ENCODE measurements at regions not wholly inside any gene's neighbourhood (a gene's known extent, or its start where the extent isn't known, plus 50 kb on each side); places are given as distances from the start of the nearest gene placed in this dataset.

DNA sequence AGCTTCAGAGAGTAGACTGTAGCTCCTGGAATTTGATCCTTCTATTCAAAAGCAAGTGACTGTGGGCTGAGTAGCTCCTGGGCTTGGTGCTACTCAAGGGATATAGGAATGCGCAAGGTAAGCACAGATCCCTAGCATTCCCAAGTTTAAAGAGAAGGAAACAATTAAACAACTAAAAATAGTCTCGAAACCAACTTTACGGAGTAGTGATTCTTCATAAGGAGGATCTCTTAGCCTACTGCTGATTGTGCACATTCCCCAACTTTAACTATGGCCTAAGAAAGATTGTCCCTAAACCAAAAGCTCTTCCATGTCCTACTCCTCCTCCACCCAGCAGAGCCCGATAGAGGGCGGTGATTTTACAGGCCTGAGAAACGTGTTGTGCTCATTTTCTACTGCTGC, 226.5 kb upstream of the CAMK1G start:
- Histone ChIP-seq H3K4me3 (ENCODE audit: low read depth, low read length, poor library complexity, severe bottlenecking) (no peak overlapping the region), H3K9me2 (ENCODE audit: insufficient read depth, low read length) (no peaks in the 10 kb centered on the region), H3K36me3 (ENCODE audit: insufficient read depth, low read length) (no peaks in the 10 kb centered on the region), H3K4me1 (ENCODE audit: insufficient read depth, low read length, poor library complexity, severe bottlenecking) (no peaks in the 10 kb centered on the region), H3K9me3 (ENCODE audit: low read length) (no peaks in the 10 kb centered on the region), H2AFZ (ENCODE audit: low read length) (no peak overlapping the region), H3K79me2 (ENCODE audit: insufficient read depth, low read depth, low read length) (no peaks in the 10 kb centered on the region), H4K20me1 (ENCODE audit: insufficient read depth, low read length) (no peaks in the 10 kb centered on the region), H3K4me2 (ENCODE audit: low read length) (no peak overlapping the region), H3K27ac (ENCODE audit: low read depth, low read length, poor library complexity, severe bottlenecking) (no peak overlapping the region)
- intact Hi-C loops (cut with micrococcal nuclease; ENCODE audit: unreplicated experiment) = no loop called here
- ChIA-PET POLR2A (interaction anchor here (0.8 kb wide), 1 partner anchor 1730 kb away, joined by 3 read pairs; no protein-coding TSS in a partner anchor), CTCF (ENCODE audit: unreplicated experiment) (no interaction called here)
- no peak for DNase-seq (ENCODE audit: low spot score)
- TF ChIP-seq, protein P1, sequence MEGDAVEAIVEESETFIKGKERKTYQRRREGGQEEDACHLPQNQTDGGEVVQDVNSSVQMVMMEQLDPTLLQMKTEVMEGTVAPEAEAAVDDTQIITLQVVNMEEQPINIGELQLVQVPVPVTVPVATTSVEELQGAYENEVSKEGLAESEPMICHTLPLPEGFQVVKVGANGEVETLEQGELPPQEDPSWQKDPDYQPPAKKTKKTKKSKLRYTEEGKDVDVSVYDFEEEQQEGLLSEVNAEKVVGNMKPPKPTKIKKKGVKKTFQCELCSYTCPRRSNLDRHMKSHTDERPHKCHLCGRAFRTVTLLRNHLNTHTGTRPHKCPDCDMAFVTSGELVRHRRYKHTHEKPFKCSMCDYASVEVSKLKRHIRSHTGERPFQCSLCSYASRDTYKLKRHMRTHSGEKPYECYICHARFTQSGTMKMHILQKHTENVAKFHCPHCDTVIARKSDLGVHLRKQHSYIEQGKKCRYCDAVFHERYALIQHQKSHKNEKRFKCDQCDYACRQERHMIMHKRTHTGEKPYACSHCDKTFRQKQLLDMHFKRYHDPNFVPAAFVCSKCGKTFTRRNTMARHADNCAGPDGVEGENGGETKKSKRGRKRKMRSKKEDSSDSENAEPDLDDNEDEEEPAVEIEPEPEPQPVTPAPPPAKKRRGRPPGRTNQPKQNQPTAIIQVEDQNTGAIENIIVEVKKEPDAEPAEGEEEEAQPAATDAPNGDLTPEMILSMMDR (conservative IDR thresholded peaks at IDR 0.05; ENCODE audit: low read length) = no peak
- TF ChIP-seq EZH2phosphoT487 (IDR thresholded peaks at IDR 0.05; ENCODE audit: borderline replicate concordance, low read depth, low read length) = no peak
- BruUV-seq (replicated peaks) = no TSS peak

DNA sequence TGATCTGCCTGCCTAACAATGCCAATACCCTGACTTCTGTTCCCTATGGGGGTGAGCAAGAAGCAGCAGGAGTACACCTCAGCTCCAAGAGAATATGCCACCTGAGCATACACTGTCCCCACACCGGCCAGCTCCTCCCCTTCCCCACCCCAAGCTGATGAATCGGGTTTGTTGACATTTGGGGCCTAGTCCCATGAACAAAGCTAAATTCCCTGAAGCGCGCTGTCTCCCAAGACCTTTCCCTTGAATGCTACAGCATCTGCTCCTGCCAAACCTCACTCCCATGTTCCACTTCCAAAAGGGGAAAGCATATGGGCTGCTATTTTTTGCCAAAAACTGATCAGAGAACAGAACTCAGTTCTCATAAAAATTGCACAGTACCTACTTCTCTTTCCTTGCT, 220.4 kb upstream of the CAMK1G start:
- Histone ChIP-seq H3K9me2 (ENCODE audit: insufficient read depth, low read length) (no peaks in the 10 kb centered on the region), H3K4me1 (ENCODE audit: insufficient read depth, low read length, poor library complexity, severe bottlenecking) (no peaks in the 10 kb centered on the region), H3K4me2 (ENCODE audit: low read length) (no peak overlapping the region), H2AFZ (ENCODE audit: low read length) (no peak overlapping the region), H4K20me1 (ENCODE audit: insufficient read depth, low read length) (no peaks in the 10 kb centered on the region), H3K27ac (ENCODE audit: low read depth, low read length, poor library complexity, severe bottlenecking) (no peak overlapping the region), H3K9me3 (ENCODE audit: low read length) (no peaks in the 10 kb centered on the region), H3K36me3 (ENCODE audit: insufficient read depth, low read length) (no peaks in the 10 kb centered on the region), H3K79me2 (ENCODE audit: insufficient read depth, low read depth, low read length) (no peaks in the 10 kb centered on the region), H3K4me3 (ENCODE audit: low read depth, low read length, poor library complexity, severe bottlenecking) (no peak overlapping the region)
- ChIA-PET POLR2A (no interaction called here), CTCF (ENCODE audit: unreplicated experiment) (no interaction called here)
- DNase-seq (ENCODE audit: low spot score) = no peak
- no TSS peak for BruUV-seq (replicated peaks)
- intact Hi-C loops (cut with micrococcal nuclease; ENCODE audit: unreplicated experiment) = no loop called here
- TF ChIP-seq EZH2phosphoT487 (IDR thresholded peaks at IDR 0.05; ENCODE audit: borderline replicate concordance, low read depth, low read length) = no peak
- TF ChIP-seq, protein P1 (conservative IDR thresholded peaks at IDR 0.05; ENCODE audit: low read length) = no peak

DNA sequence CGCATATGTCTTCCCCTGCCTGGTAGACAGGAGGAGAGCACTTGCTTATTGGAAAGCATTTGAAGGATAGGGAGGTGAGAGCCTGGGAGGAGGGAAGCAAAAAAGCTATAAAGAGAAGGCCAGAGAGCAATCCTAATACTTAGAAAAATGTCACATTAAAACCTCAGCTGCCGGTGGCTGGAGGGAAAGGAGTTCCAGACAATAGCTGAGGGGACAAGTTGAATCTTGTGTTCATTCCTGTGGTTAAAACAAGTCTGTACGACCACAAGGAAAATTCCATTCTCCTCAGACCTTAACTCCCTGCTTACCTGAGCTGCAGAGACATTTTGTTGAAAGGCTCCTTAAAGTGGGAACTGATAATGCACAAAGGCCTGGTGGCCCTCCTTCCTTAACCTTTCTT, 218.8 kb upstream of the CAMK1G start:
- Histone ChIP-seq H3K4me1 (ENCODE audit: insufficient read depth, low read length, poor library complexity, severe bottlenecking) (no peaks in the 10 kb centered on the region), H3K36me3 (ENCODE audit: insufficient read depth, low read length) (no peaks in the 10 kb centered on the region), H3K79me2 (ENCODE audit: insufficient read depth, low read depth, low read length) (no peaks in the 10 kb centered on the region), H3K9me2 (ENCODE audit: insufficient read depth, low read length) (no peaks in the 10 kb centered on the region), H4K20me1 (ENCODE audit: insufficient read depth, low read length) (no peaks in the 10 kb centered on the region), H3K4me2 (ENCODE audit: low read length) (no peak overlapping the region), H2AFZ (ENCODE audit: low read length) (no peak overlapping the region), H3K9me3 (ENCODE audit: low read length) (no peaks in the 10 kb centered on the region), H3K4me3 (ENCODE audit: low read depth, low read length, poor library complexity, severe bottlenecking) (no peak overlapping the region), H3K27ac (ENCODE audit: low read depth, low read length, poor library complexity, severe bottlenecking) (no peak overlapping the region)
- TF ChIP-seq, protein P1 (conservative IDR thresholded peaks at IDR 0.05; ENCODE audit: low read length) = no peak
- no peak for TF ChIP-seq EZH2phosphoT487 (IDR thresholded peaks at IDR 0.05; ENCODE audit: borderline replicate concordance, low read depth, low read length)
- intact Hi-C loops (cut with micrococcal nuclease; ENCODE audit: unreplicated experiment) = no loop called here
- DNase-seq (ENCODE audit: low spot score) = no peak
- no TSS peak for BruUV-seq (replicated peaks)
- POLR2A ChIA-PET = no interaction called here
- CTCF ChIA-PET (ENCODE audit: unreplicated experiment) = no interaction called here
